ENCODE measurements at regions not wholly inside any gene's neighbourhood (a gene's known extent, or its start where the extent isn't known, plus 50 kb on each side); places are given as distances from the start of the nearest gene placed in this dataset.
"Not testable (repeated sequence)": the region's sequence is repeated elsewhere in the genome, so short reads cannot be mapped to it uniquely, and the experiment has no call there.

DNA sequence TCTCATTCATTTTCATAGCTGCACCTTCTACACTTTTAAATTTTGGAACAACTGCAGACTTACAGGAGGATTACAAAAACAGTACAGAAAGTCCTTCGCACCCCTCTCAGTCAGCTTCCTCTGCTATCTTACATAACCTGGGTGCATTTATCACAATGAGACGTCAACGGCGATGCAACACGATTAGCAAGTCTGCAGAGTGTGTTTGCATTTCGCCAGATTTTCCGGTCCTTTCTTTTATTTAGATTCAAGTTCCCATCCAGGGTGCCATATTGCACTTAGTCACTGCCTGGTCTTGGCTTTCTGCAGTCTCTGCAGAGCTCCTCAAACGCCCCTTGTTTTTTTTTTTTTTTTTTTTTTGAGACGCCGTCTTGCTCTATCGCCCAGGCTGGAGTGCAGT, 85.9 kb downstream of the ASMT start:
- DNase-seq, result no peak

DNA sequence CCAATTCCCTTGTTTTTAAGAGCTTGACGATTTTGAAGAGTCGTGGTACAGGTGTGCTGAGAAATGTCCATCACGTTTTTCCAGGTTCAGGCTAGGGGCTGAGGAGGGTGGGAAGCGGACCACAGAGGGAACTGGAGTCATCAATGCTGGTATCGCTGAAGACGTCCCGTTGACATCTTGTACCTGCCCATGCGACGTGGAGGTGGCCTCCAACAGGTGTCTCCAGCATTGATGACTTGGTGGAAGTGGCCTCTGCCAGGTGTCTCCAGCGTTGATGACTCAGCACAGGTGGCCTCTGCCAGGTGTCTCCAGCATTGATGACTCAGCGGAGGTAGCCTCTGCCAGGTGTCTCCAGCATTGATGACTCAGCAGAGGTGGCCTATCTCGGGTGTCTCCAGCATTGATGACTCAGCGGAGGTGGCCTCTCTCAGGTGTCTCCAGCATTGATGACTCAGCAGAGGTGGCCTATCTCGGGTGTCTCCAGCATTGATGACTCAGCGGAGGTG, 86.6 kb downstream of the ASMT start:
- DNase-seq, result not testable (repeated sequence)

DNA sequence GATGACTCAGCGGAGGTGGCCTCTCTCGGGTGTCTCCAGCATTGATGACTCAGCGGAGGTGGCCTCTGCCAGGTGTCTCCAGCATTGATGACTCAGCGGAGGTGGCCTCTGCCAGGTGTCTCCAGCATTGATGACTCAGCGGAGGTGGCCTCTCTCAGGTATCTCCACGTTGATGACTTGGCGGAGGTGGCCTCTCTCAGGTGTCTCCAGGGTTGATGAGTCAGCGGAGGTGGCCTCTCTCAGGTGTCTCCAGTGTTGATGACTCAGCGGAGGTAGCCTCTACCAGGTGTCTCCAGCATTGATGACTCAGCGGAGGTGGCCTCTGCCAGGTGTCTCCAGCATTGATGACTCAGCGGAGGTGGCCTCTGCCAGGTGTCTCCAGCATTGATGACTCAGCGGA, 87.3 kb downstream of the ASMT start:
- DNase-seq, result not testable (repeated sequence)

- DNase-seq, result not testable (repeated sequence)
Measured at GRCh38 chrX:1702557-1702956, 87.7 kb downstream of the ASMT start.

- not testable (repeated sequence) for DNase-seq
Measured at GRCh38 chrX:1709277-1709676, 94.4 kb downstream of the ASMT start.

- DNase-seq, result no peak
Measured at GRCh38 chrX:1713296-1713695, 98.4 kb downstream of the ASMT start.

GRCh38 chrX:1717373-1717772, 102.5 kb downstream of the ASMT start:
- no peak for DNase-seq

- no peak for DNase-seq
Measured at GRCh38 chrX:1719270-1719669, 104.4 kb downstream of the ASMT start.

DNA sequence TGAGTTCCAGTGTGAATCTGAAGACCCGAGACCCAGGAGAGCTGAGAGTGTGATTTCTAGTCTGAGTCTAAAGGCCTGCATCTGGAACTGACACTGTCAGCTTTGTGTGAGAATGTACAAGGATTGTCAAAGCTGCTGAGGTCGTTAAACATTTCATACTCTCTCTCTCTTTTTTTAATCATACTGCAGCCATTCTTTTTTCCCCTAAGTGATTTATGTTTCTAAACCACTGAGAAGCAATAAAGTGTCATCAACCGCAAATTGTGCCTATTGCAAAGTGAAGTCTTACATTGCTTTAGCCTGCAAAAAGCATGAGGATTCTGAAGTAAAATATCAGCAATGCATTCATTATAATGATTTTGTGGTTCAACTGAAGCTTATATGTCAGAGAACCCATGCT, 106.0 kb downstream of the ASMT start:
- DNase-seq, result no peak

DNA sequence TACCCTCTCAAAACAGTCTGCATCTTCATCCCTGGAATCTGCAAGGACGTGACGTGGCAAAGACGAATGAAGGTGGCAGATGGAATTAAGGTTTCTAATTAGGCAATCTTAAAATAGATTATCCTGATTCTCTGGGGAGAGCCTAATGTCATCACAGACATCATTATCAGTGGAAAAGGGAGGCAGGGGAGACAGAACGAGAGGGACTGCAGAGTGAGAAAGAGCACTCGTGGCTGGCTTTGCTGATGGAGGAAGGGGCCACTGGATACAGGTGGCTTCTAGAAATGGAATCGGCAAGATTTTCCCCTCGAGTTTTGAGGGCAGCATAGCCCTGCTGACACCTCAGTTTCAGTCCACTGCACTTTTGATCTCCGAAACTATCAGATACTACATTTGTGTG, 110.6 kb downstream of the ASMT start:
- no peak for DNase-seq

DNA sequence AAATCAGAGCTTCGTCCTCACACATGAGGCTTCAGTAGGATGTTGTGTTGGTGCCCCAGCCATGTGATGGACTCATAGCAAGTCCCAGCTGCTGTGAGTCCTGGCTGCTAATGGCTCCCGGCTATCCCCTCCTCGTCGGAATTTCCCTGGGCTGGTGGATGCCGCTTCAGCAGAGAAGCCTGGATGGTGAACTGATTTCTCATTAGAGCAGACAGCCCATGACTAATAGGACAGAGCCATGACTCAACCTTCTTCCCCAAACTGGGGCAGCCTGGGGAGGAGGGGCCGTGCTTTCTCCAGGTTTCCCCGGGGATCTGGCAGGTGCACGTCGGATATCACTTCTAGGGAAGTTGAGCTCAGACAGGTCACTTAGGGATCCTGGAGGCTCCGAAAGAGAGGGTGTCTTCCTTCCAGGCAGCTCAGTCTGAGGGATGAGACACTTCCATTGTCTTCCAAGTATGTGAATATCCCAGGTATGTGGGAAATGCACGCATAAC, 112.7 kb downstream of the ASMT start:
- no peak for DNase-seq

GRCh38 chrX:1734806-1735205, 119.9 kb downstream of the ASMT start:
- DNase-seq, result no peak

GRCh38 chrX:1741816-1742394, 127.0 kb downstream of the ASMT start:
- no peak for DNase-seq

- no peak for DNase-seq
Measured at GRCh38 chrX:1743105-1743504, 128.2 kb downstream of the ASMT start.

GRCh38 chrX:1743663-1744062, 128.8 kb downstream of the ASMT start:
- no peak for DNase-seq

- no peak for DNase-seq
Measured at GRCh38 chrX:1748408-1748807, 133.5 kb downstream of the ASMT start.

GRCh38 chrX:1749499-1749898, 134.6 kb downstream of the ASMT start:
- no peak for DNase-seq

- DNase-seq, result no peak
Measured at GRCh38 chrX:1750267-1750666, 135.4 kb downstream of the ASMT start.

GRCh38 chrX:1751781-1752180, 136.9 kb downstream of the ASMT start:
- DNase-seq, result no peak

DNA sequence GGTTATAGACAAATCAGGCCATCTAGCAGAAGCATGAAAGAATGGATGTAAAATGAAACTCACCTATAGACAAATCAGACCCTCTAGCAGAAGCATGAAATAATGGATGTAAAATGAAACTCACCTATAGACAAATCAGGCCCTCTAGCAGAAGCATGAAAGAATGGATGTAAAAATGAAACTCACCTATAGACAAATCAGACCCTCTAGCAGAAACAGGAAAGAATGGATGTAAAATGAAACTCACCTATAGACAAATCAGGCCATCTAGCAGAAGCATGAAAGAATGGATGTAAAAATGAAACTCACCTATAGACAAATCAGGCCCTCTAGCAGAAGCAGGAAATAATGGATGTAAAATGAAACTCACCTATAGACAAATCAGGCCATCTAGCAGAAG, 137.9 kb downstream of the ASMT start:
- DNase-seq, result not testable (repeated sequence)

- DNase-seq, result no peak
Measured at GRCh38 chrX:1754077-1754476, 139.2 kb downstream of the ASMT start.

DNA sequence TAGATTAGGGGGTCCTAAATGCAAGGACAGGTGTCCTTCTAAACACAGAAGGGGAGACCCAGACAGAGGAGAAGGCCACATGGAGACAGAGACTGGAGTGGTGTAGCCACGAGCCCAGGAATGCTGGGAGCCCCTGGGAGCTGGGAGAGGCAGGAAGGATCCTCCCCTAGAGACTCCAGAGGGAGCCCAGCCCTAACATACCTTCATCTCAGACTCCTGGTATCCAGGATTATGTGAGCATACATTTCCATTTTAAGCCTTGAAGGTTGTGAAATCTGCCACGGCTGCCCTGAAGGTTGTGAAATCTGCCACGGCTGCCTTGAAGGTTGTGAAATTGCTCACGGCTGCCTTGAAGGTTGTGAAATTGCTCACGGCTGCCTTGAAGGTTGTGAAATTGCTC, 148.4 kb downstream of the ASMT start:
- no peak for DNase-seq

DNA sequence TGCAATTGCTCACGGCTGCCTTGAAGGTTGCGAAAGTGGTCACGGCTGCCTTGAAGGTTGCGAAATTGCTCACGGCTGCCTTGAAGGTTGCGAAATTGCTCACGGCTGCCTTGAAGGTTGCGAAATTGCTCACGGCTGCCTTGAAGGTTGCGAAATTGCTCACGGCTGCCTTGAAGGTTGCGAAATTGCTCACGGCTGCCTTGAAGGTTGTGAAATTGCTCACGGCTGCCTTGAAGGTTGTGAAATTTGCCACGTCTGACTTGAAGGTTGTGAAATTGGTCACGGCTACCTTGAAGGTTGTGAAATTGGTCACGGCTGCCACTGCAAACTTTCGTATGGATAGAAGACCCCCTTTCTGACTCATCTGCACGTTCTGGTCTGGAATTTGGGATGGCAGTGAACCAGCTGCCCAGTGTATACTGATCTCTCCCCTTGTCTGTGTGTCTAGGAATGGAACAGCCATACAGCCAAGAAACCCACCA, 150.1 kb downstream of the ASMT start:
- DNase-seq, result not testable (repeated sequence)

DNA sequence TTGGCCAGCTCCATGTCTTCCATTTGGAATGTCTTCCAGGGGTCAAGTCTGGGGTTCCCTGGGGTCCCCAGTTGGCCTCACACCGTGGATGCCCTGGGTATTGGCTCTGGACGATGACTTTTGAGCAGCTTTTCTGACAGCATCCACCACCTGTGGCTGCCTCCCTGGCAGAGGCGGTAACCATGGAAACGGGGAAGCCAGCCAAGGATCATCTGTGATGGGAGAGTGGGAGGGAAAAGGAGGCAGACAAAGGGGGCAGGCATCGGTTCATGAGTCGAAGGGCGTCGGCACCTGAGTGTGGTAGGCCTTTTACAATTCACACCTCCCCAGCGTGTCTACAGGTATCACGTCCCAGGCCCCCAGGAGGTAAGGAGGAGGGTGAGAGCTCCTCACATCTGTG, 152.2 kb downstream of the ASMT start:
- DNase-seq, result no peak

DNA sequence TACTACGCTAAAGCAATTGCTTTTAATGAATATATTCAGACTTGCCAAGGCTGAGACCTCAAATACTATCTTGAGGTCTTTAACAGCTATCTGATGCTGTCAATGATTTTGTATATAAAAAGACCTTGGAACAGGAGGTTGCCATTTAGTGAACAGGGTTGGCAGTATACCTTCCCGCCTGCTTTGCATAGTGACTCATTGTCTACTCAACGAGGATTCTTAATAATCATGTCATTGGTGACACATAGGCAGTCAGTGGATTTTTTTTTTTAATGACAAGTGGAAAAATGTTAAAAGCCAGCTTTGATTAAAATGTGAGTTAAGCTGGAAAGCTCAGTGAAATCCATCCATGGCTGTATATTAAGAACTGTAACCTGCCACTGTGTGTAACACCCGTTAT, 164.0 kb downstream of the ASMT start:
- DNase-seq, result no peak
